Sciatic nerve (tissue), 2 donors: ENCODE measurements at regions not wholly inside any gene's neighbourhood (a gene's known extent, or its start where the extent isn't known, plus 50 kb on each side); places are given as distances from the start of the nearest gene placed in this dataset.
"Not testable (repeated sequence)": the region's sequence is repeated elsewhere in the genome, so short reads cannot be mapped to it uniquely, and the experiment has no call there.

Experiments used
- ATAC-seq: fragments of 200-7000 bp; cut with Tn5 transposase; one replicate; pipeline ENCODE4 v1.9.1; 2020; ENCODE audit warnings: mild to moderate bottlenecking, moderate library complexity
- DNase-seq: peaks from one replicate; pipeline ENCODE4 v3.0.0-alpha.2; 2020; ENCODE audit warnings: low spot score
- intact Hi-C: fragments of 100-400 bp; cut with DNase I; formaldehyde crosslinking; loops from one replicate; pipeline ENCODE4 v1.14.2; 2022
- donor health status: DM: no; HTN: no; CAD: no.
- donor health status: DM: no; HTN: no; CAD: no.

GRCh38 chr11:112651386-112651785, 309.8 kb upstream of the NCAM1 start:
- DNase-seq (no peak), ATAC-seq (no peak)
- intact Hi-C loops: no loop called here

- ATAC-seq (no peak), DNase-seq (no peak)
- intact Hi-C loops: no loop called here
Measured at GRCh38 chr11:112652786-112653390, 308.3 kb upstream of the NCAM1 start.

GRCh38 chr11:112655371-112655770, 305.8 kb upstream of the NCAM1 start:
- peak; percentile 94 for ATAC-seq
- intact Hi-C loops: no loop called here

GRCh38 chr11:112656772-112657428, 304.3 kb upstream of the NCAM1 start:
- ATAC-seq: peak; percentile 20
- no peak for DNase-seq
- intact Hi-C loops: no loop called here

More at GRCh38 chr11:112655371-112655770, 305.8 kb upstream of the NCAM1 start:
- peak; percentile 87 for DNase-seq

- ATAC-seq: no peak
- intact Hi-C loops: no loop called here
- DNase-seq: no peak
Measured at GRCh38 chr11:112658431-112658878, 302.8 kb upstream of the NCAM1 start.

- intact Hi-C loops: loop anchor here (10.0 kb wide), 1 partner anchor 64 kb away; no protein-coding TSS in a partner anchor
- no peak for ATAC-seq
- no peak for DNase-seq
Measured at GRCh38 chr11:112661146-112661545, 300.1 kb upstream of the NCAM1 start.

- intact Hi-C loops: loop anchor here (10.0 kb wide), 1 partner anchor 63 kb away; no protein-coding TSS in a partner anchor
- DNase-seq: no peak
- no peak for ATAC-seq
Measured at GRCh38 chr11:112661571-112661970, 299.6 kb upstream of the NCAM1 start.

GRCh38 chr11:112662554-112662953, 298.7 kb upstream of the NCAM1 start:
- no peak for DNase-seq
- intact Hi-C loops: loop anchor here (10.0 kb wide), 1 partner anchor 62 kb away; no protein-coding TSS in a partner anchor
- no peak for ATAC-seq

GRCh38 chr11:112663947-112664634, 297.1 kb upstream of the NCAM1 start:
- intact Hi-C loops: loop anchor here (10.0 kb wide), 1 partner anchor 61 kb away; no protein-coding TSS in a partner anchor
- ATAC-seq (no peak), DNase-seq (no peak)

GRCh38 chr11:112665291-112665690, 295.9 kb upstream of the NCAM1 start:
- intact Hi-C loops: loop anchor here (10.0 kb wide), 1 partner anchor 60 kb away; no protein-coding TSS in a partner anchor
- DNase-seq (no peak), ATAC-seq (no peak)

GRCh38 chr11:112666253-112666652, 295.0 kb upstream of the NCAM1 start:
- DNase-seq (no peak), ATAC-seq (no peak)
- intact Hi-C loops: loop anchor here (10.0 kb wide), 1 partner anchor 59 kb away; no protein-coding TSS in a partner anchor

GRCh38 chr11:112670806-112671570, 290.2 kb upstream of the NCAM1 start:
- intact Hi-C loops: no loop called here
- DNase-seq: no peak
- peak; percentile 42 for ATAC-seq

- DNase-seq, ATAC-seq, intact Hi-C loops: not testable (repeated sequence)
Measured at GRCh38 chr11:112673401-112673800, 287.8 kb upstream of the NCAM1 start.

GRCh38 chr11:112685111-112685510, 276.1 kb upstream of the NCAM1 start:
- no peak for ATAC-seq
- DNase-seq: no peak
- intact Hi-C loops: no loop called here

GRCh38 chr11:112689851-112690250, 271.4 kb upstream of the NCAM1 start:
- ATAC-seq: no peak
- no peak for DNase-seq
- intact Hi-C loops: no loop called here

- intact Hi-C loops: no loop called here
- DNase-seq (no peak), ATAC-seq (no peak)
Measured at GRCh38 chr11:112693781-112694180, 267.4 kb upstream of the NCAM1 start.

- DNase-seq (no peak), ATAC-seq (no peak)
- intact Hi-C loops: no loop called here
Measured at GRCh38 chr11:112694245-112694644, 267.0 kb upstream of the NCAM1 start.

- ATAC-seq: no peak
- intact Hi-C loops: no loop called here
- no peak for DNase-seq
Measured at GRCh38 chr11:112694813-112695212, 266.4 kb upstream of the NCAM1 start.
